ENCODE measurements at regions not wholly inside any gene's neighbourhood (a gene's known extent, or its start where the extent isn't known, plus 50 kb on each side); places are given as distances from the start of the nearest gene placed in this dataset.
"Not testable (repeated sequence)": the region's sequence is repeated elsewhere in the genome, so short reads cannot be mapped to it uniquely, and the experiment has no call there.

- no peak for DNase-seq (ENCODE audit: low spot score)
Observed at GRCh38 chr13:73576291-73576690, 517.5 kb downstream of the KLF5 start.

DNA sequence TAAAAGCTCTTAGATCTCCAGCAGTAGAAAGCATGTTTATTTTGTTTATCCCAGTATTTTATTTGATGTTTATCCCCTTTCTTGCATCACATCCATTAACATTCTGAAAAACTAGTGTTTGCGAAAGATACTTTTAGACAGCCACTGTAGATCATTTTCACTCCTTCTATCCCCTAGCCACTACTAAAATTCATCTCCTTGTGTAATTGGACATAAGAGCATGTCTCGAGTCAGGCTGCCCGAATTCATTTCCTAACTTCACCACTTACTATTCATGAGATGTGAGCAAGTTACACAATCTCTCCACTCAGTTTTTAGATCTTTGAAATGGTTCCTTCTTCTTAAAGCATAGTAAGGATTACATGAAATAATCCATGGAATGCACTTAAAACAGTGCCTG is 514.0 kb downstream of the KLF5 start:
- no peak for DNase-seq (ENCODE audit: low spot score)

GRCh38 chr13:73571376-73571775 is 512.6 kb downstream of the KLF5 start:
- DNase-seq (ENCODE audit: low spot score) = no peak

- peak; percentile 94 for DNase-seq (ENCODE audit: low spot score)
Observed at GRCh38 chr13:73556902-73557301, 498.1 kb downstream of the KLF5 start.

- peak; percentile 29 for DNase-seq (ENCODE audit: low spot score)
Observed at GRCh38 chr13:73556128-73556527, 497.3 kb downstream of the KLF5 start.

- DNase-seq (ENCODE audit: low spot score) = no peak
Observed at GRCh38 chr13:73551736-73552135, 492.9 kb downstream of the KLF5 start.

DNA sequence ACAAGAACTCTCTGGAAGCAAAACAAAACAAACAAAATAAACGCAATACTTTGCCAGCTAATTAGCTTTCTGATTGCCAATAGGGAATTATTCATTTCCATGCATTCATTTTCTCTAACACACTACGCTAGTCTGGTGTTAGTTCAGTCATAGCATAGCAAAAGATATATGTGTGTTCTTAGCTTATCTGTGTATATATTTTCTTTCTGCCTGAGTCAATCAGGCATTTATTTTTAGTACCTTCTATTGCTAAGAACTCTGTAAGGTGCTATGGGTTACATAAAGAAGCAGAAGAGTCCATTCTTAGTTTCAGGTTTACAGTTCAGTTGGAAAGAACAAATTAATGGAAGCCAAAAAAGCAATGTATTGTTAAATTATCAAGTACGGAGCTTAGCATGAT is 490.9 kb downstream of the KLF5 start:
- no peak for DNase-seq (ENCODE audit: low spot score)

DNA sequence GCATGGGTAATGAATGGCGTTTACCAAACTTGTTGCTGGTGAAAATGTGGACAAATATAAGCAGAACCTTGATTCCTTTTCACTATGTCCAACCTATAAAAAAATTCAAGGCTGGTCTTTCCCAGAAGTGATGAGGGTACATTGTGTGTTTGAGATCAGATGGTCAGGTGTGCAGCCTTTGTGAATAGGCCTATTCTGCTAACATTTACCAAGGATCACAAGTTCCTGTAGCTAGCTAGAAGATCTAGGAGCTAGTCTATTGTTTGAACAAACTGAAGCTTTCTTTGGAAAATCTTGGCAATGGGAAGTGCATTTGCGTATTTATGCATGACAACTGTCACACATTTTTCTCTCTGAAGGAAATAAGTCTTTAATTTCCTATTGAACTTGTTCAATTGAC is 489.6 kb downstream of the KLF5 start:
- no peak for DNase-seq (ENCODE audit: low spot score)

GRCh38 chr13:73547239-73547638 is 488.4 kb downstream of the KLF5 start:
- DNase-seq (ENCODE audit: low spot score) = no peak

GRCh38 chr13:73544175-73544574 is 485.4 kb downstream of the KLF5 start:
- DNase-seq (ENCODE audit: low spot score) = no peak

GRCh38 chr13:73542446-73542845 is 483.6 kb downstream of the KLF5 start:
- DNase-seq (ENCODE audit: low spot score) = no peak

DNA sequence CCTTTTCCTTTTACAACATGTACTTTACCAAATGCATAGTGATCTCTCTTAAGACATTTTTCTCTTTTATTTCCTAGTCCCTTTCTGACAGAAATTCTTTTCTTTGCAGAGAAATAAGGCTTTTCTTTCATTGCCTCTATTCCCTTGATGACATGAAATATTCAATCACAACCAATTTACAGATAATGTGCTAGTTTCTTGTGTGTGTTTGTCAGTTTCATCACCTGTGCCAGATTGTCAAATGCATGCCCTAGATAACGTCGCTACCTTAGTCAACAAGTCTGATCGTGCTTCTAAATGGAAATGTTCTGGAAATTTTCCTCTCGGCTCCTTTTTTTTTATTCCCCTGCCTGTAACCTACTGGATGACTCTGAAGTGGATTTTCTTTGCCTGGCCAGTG is 478.1 kb downstream of the KLF5 start:
- DNase-seq (ENCODE audit: low spot score) = no peak

DNA sequence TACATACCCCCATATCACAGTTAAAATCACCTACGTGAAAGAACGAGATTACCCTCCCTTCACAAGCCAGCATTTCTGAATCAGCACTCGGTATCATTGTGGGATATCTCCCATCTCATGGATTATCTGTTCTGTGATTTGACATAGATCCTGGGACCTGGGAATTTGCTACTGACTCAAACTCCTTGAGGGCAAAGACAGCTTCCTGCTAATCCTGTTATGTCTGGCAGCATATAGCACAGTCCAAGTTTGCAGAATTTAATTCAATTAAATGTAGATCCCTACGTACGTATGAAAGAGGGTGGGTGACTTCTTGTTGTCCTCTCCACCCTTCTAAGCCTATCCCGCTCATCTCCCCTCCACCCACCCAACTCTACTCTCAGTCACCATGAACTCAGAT is 476.5 kb downstream of the KLF5 start:
- DNase-seq (ENCODE audit: low spot score) = no peak

DNA sequence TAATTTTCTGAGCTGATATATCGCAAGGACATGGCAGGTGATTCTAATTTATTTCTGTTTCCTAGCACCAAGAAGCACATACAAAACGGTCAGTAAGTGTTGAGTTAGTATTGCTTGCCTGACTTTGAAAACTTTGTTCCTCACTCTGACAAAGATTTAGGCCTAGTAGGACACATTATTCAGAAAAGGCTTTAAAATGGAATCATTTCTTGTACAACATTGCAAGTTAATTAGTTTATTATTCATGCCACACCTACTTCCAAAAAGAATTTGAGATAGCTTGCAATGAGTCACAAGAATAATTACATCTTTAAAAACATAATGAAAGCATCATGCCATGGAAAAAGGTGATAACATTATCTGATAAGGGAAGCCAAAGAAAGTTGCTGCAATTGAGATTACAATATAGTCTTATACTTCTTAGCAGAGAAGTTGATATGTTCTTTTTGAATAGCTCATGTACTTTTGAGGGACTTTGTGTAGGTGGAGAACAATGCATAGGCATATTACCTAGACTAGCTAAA is 474.2 kb downstream of the KLF5 start:
- no peak for DNase-seq (ENCODE audit: low spot score)

- DNase-seq (ENCODE audit: low spot score) = no peak
Observed at GRCh38 chr13:73532582-73532981, 473.8 kb downstream of the KLF5 start.

DNA sequence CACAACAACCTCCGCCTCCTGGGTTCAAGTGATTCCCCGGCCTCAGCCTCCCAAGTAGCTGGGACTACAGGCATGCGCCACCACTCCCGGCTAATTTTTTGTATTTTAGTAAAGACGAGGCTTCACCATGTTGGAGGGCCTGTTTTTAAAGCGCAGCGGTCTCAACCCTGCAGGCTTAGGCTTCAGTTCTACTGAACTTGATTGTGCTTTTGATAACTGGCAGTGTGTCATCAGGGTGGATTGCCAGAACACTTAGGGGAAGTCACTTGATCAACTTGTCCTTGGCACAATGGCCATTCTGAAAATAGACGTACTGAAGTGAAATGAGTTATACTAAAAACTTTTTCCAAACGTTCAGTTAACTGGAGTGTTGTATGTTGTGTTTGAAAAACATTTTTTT is 472.2 kb downstream of the KLF5 start:
- no peak for DNase-seq (ENCODE audit: low spot score)

DNA sequence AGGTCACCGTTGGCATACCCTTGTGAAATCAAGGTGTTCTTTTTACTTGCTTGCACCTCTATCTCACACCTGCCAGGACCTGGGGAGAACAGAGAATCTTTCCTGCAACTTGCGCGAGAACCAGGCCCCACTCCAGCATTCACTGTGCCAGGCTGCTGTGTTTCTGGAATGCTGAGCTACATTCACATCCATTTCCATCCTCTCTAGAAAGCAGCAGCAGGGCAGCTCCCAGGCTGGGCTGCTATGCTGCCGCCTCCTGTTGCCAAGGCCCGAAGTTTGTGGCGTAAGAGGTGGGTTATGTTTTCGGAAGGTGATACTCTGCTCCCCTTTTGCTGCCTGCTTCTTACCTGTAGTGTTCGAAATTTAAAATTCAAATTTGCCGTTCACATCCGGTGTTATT is 464.1 kb downstream of the KLF5 start:
- no peak for DNase-seq (ENCODE audit: low spot score)

DNA sequence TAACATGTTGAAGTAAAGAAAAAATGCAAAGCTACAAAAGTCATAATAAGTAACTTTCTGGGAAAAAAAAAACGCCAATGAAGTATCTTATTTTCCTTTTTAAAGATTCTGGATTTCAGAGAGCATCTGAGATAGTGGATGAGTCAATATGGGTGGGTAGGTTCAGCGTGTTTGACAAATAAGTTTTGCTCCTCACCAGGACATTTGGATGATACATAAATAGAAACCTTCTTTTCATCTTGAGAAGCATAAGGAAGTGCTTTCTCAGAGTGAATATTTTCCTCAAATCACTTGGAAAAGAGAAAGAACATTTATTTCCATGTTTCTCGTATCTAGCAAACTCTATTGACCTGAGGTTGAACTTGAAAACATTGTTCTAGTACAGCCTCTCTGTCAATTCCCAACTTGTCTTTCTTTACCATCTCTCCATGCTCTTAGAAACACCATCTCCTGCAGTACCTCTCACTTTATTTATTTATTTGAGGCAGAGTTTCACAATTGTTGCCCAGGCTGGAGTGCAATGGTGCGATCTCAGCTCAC is 463.2 kb downstream of the KLF5 start:
- DNase-seq (ENCODE audit: low spot score) = no peak

DNA sequence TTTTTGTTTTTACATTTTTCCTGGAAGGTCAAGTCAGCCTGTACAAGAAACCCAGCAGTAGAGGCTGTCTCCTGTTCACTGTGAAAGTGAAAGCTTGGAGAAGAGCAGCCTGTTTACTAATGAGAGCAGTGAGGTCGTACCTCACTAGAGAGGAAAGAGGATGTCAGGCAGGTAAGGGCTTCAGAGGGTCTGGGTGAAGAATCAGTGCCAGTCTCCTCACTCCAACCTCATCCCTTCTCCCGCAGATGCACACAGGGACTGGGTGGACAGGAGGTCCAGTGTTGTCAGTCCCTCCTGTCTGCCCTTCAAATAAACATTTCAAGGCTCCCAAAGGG is 462.5 kb downstream of the KLF5 start:
- no peak for DNase-seq (ENCODE audit: low spot score)

DNA sequence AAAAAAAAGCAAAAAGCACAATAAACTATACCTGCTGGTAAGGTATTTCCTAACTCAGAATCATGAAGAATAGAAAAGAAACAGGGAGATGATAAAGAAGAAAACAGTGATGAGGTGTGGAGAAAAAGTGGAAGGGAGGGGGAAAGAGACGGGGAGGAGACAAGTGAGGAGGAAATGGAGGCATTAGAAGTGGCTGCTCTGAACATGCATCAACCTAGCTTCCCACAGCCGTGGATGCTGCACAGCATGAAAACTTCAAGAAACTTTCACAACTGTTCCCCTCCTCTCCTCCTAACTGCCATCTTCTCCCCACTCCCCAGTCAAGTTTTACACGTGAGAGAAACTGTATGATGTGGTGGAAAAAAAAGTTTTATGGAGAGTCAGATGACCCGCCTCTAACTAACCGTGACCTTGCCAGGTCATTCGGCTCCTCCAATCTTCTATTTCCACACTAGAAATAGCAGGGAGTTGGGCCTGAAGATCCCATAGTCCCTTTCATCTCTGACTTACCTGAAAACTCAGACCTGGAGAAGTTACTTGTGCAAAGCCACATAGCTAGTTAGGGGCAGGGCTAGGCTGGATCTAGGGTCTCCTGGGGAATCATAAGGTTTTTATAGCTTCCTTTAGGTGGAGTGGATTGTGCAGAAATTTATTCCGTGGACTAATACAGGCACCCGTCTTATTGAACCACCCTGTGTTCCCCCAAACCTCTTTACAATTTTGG is 461.9 kb downstream of the KLF5 start:
- no peak for DNase-seq (ENCODE audit: low spot score)

- DNase-seq (ENCODE audit: low spot score) = not testable (repeated sequence)
Observed at GRCh38 chr13:73520135-73520534, 461.3 kb downstream of the KLF5 start.

DNA sequence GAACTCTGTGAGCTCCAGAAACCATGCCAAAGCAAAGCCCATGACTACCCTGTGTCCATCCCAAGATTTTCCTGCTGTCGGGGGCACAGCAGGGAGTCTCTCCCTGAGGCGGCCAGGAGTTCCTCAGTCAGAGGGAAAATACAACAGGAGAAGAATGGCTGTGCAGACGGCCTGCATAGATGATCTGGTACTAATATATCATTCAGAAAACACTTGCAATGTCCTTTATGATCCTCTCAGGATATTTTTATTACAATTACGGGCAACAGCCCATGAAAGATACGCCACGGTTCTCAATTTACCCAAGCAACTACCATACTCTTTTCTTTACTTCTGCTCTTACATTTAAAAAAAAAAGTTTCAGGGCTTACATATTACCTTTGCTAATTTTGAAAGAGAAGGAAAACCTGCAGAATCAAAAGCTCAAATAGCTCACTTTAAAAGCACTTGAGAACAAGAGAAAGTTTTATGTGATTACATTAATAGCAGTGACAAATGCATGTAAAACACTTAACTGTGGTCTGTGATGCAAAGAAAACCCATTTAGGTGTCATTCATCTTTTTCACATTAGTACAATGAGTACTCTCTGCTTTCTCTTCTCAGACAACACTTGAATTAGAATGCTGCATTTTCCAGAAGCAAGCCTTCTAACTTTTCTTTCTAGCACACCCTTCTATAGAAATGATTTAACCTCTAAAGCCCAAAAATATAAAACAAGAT is 460.8 kb downstream of the KLF5 start:
- DNase-seq (ENCODE audit: low spot score) = no peak

- no peak for DNase-seq (ENCODE audit: low spot score)
Observed at GRCh38 chr13:73517766-73518165, 459.0 kb downstream of the KLF5 start.

DNA sequence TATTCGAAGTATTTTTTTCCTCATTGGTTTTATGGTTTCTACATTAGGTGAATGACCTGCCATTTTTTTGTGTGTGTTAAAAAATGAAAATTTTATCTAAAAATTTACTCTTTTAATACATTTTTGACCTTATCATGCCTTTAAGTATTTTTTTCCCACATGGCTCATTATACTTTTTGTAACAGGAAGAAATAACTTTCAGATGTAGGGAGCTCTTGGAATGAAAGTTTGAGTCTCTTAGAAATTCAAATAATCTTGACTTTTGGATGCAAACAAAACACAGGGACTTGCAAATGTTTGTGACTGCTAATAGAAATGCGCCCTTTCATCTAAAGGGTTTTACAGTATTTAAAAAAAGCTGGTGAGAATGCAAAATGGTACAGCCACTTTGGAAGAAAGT is 457.9 kb downstream of the KLF5 start:
- DNase-seq (ENCODE audit: low spot score) = no peak

Data from COLO829 (cell line).